Lower lobe of right lung (tissue), 2 donors: ENCODE measurements at regions not wholly inside any gene's neighbourhood (a gene's known extent, or its start where the extent isn't known, plus 50 kb on each side); places are given as distances from the start of the nearest gene placed in this dataset.
"Not testable (repeated sequence)": the region's sequence is repeated elsewhere in the genome, so short reads cannot be mapped to it uniquely, and the experiment has no call there.

Experiments used
- ATAC-seq, 2 donors: fragments of 200-7000 bp; cut with Tn5 transposase; one replicate each; pipeline ENCODE4 v1.9.1; 2020 to 2022; ENCODE audit warnings: mild to moderate bottlenecking in 2 of 2, moderate library complexity in 2 of 2
- DNase-seq: peaks from one replicate; pipeline ENCODE4 v3.0.0-alpha.2; 2020
- H3K27ac ChIP-seq: fragments of 200-600 bp; one replicate; pipeline ENCODE4 v1.8.0; 2022
- H3K27me3 ChIP-seq: fragments of 200-600 bp; one replicate; pipeline ENCODE4 v1.8.0; 2022; ENCODE audit warnings: low read depth
- H3K36me3 ChIP-seq: fragments of 200-600 bp; one replicate; pipeline ENCODE4 v1.8.0; 2022; ENCODE audit warnings: mild to moderate bottlenecking
- H3K4me1 ChIP-seq: fragments of 200-600 bp; one replicate; pipeline ENCODE4 v1.8.0; 2022
- H3K4me3 ChIP-seq: fragments of 200-600 bp; one replicate; pipeline ENCODE4 v1.8.0; 2022; ENCODE audit warnings: mild to moderate bottlenecking
- H3K9me3 ChIP-seq: fragments of 200-600 bp; one replicate; pipeline ENCODE4 v1.8.0; 2022
- intact Hi-C: fragments of 100-400 bp; cut with DNase I; formaldehyde crosslinking; loops from one replicate; pipeline ENCODE4 v1.11.0; 2022
- TF ChIP-seq, protein P1 (sequence below): fragments of 200-600 bp; IDR thresholded peaks from one replicate; pipeline ENCODE4 v1.8.0; 2022; ENCODE audit warnings: antibody characterized with exemption, mild to moderate bottlenecking
- donor health status: DM: no; HTN: yes; CAD: no; lungs with severe emphysema.

DNA sequence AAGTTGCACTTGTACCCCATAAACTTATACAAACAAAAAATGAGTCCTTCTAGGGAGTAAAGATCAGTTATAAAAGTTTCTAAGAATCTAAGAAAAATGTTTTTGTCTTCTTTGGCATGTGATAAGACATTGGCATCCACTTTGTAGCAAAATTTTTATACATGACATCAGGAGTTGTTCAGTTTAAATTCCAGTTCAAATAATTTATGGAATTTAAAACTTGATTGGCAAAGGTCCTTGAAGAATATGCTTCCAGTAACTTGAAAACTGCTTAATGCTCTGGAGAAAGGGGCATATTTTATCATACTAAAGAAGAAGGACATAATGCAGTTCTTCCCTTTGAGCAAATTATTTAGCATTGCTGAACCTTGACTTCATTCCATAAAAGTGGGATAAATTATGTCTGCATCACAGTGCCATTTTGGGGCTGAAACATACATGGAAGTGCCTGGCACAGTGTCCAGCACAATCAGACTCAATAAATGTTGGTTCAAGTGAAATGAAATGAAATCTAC lies 163.3 kb upstream of the IL15 start:
- H3K4me1 ChIP-seq: no peaks in the 10 kb centered on the region
- no peaks in the 10 kb centered on the region for H3K9me3 ChIP-seq

DNA sequence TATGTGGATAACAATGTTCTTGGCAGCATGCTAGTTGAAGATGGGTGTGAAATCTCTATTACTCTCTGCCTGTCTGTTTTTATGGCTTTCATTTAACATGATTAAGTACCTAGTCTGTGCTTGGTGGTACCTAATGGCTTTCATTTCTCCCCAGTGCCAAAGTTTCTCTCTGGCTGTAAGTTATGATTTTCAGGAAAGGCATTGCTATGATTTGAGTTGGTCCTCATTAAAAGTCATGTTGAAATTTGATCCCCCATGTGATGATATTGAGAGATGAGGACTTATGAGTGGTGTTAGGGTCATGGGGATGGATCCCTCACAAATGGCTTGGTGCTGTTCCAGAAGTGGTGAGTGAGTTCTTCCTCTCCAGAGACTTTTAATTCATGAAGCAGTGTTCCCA lies 162.4 kb upstream of the IL15 start:
- Histone ChIP-seq H3K27ac (no peak overlapping the region), H3K9me3 (no peaks in the 10 kb centered on the region), H3K4me1 (no peaks in the 10 kb centered on the region), H3K36me3 (no peaks in the 10 kb centered on the region), H3K4me3 (no peak overlapping the region), H3K27me3 (no peaks in the 10 kb centered on the region)
- DNase-seq (no peak), ATAC-seq (no peak)
- intact Hi-C loops: no loop called here
- TF ChIP-seq, protein P1, sequence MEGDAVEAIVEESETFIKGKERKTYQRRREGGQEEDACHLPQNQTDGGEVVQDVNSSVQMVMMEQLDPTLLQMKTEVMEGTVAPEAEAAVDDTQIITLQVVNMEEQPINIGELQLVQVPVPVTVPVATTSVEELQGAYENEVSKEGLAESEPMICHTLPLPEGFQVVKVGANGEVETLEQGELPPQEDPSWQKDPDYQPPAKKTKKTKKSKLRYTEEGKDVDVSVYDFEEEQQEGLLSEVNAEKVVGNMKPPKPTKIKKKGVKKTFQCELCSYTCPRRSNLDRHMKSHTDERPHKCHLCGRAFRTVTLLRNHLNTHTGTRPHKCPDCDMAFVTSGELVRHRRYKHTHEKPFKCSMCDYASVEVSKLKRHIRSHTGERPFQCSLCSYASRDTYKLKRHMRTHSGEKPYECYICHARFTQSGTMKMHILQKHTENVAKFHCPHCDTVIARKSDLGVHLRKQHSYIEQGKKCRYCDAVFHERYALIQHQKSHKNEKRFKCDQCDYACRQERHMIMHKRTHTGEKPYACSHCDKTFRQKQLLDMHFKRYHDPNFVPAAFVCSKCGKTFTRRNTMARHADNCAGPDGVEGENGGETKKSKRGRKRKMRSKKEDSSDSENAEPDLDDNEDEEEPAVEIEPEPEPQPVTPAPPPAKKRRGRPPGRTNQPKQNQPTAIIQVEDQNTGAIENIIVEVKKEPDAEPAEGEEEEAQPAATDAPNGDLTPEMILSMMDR: no peak

More for the DNA sequence above, 163.3 kb upstream of the IL15 start:
- no peak for DNase-seq
- no peak for ATAC-seq
- Histone ChIP-seq H3K4me3 (no peak overlapping the region), H3K27ac (no peak overlapping the region), H3K27me3 (no peaks in the 10 kb centered on the region), H3K36me3 (no peaks in the 10 kb centered on the region)
- intact Hi-C loops: no loop called here
- TF ChIP-seq, protein P1: no peak

DNA sequence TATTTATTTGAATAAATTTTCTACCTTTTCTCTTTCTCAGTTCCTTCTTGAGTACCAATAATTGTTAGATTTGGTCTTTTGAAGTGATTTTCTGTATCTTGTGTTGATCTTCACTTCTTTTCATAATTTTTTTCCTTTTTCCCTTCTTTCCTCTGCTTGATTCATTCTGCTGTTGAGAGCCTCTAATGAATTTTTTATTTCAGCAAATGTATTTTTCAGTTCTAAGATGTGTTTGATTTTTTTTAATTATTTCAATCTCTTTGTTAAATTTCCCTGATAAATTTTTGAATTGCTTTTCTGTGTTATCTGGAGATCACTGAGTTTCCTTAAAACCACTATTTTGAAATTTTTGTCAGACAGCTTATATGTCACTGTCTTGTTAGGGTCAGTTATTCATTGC lies 155.4 kb upstream of the IL15 start:
- Histone ChIP-seq H3K9me3 (peaks cover 27% of the 10 kb centered on the region), H3K36me3 (no peaks in the 10 kb centered on the region), H3K27ac (no peak overlapping the region), H3K4me1 (no peaks in the 10 kb centered on the region), H3K4me3 (no peak overlapping the region), H3K27me3 (no peaks in the 10 kb centered on the region)
- ATAC-seq (no peak), DNase-seq (no peak)
- TF ChIP-seq, protein P1: no peak
- intact Hi-C loops: no loop called here

DNA sequence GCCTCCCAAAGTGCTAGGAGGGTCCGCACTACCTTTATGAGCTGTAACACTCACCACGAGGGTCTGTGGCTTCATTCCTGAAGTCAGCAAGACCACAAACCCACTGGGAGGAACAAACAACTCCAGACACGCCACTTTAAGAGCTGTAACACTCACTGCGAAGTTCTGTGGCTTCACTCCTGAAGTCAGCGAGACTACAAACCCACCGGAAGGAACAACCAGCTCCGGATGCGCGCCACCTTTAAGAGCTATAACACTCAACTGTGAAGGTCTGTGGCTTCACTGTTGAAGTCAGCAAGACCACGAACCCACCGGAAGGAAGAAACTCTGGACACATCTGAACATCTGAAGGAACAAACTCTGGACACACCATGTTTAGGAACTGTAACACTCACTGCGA lies 152.1 kb upstream of the IL15 start:
- H3K4me3 ChIP-seq, H3K27ac ChIP-seq, ATAC-seq, DNase-seq, intact Hi-C loops, H3K4me1 ChIP-seq, H3K27me3 ChIP-seq, H3K36me3 ChIP-seq: not testable (repeated sequence)
- peaks cover 27% of the 10 kb centered on the region for H3K9me3 ChIP-seq

DNA sequence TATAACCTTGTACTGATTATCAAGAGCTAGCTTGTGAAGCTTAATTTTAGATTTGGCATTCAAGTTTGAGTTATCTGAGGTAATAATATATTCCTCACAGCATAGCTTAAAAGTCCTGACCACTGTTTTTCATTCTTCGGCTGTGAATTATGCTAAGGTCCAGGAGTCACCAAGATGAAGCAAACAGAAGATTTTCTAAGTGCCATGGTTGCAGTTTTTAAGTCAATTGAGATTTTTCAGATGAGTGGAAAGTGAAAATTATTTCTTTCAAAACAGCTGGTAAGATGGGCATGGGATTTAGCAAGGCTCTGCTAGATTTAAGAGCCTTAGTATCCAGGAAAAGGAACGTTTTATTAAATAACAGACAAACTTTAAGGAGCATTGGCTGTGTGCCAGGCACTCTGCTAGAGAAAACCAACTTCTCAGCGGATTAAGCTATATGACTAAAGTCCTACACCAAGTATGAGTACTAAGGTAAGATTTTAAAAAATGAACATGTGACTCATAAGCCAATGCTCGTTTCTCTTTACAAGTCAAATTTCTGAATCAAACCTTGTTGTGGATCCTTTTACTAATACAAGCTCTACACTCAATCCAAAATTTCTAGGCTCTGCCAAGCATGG lies 149.9 kb upstream of the IL15 start:
- Histone ChIP-seq H3K4me3 (no peak overlapping the region), H3K27ac (no peak overlapping the region), H3K36me3 (no peaks in the 10 kb centered on the region), H3K4me1 (no peaks in the 10 kb centered on the region), H3K27me3 (no peaks in the 10 kb centered on the region), H3K9me3 (peaks cover 8% of the 10 kb centered on the region)
- TF ChIP-seq, protein P1: no peak
- intact Hi-C loops: no loop called here
- ATAC-seq (no peak), DNase-seq (no peak)

DNA sequence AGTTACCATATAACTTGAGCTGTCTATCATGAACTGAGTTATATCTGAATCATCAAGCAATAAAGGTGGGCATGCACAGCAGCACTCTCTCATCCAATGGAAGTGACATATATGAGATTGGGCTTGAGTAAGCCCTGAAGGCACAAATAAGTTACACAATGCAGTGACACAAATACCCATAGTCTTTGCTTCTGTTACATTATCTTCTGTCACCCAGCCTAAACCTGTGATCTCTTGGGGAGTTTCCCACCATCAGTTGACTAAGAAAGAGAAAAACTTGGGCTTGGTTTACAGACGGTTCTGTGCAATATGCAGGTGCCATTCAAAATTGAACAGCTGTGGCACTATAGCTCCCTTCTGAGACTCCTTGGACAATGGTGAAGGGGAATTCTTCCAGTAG lies 138.8 kb upstream of the IL15 start:
- DNase-seq (no peak), ATAC-seq (no peak)
- TF ChIP-seq, protein P1: no peak
- no peaks in the 10 kb centered on the region for H3K4me1 ChIP-seq
- no peaks in the 10 kb centered on the region for H3K9me3 ChIP-seq
- no peaks in the 10 kb centered on the region for H3K36me3 ChIP-seq
- H3K4me3 ChIP-seq: no peak overlapping the region
- H3K27me3 ChIP-seq: no peaks in the 10 kb centered on the region
- intact Hi-C loops: no loop called here
- H3K27ac ChIP-seq: no peak overlapping the region
